Renal cortex interstitium (tissue), 11 donors: ENCODE measurements at regions not wholly inside any gene's neighbourhood (a gene's known extent, or its start where the extent isn't known, plus 50 kb on each side); places are given as distances from the start of the nearest gene placed in this dataset.

Source experiments
- DNase-seq, 11 donors: peaks; one replicate each; pipeline ENCODE4 v3.0.0-alpha.2; 2013; ENCODE audit warnings: low read depth in 9 of 11, low spot score in 4 of 11; ENCODE audit errors: extremely low read depth in 1 of 11

GRCh38 chr9:30758726-30759446 lies 1625.6 kb upstream of the ACO1 start:
- no peak for DNase-seq

GRCh38 chr9:30765318-30765717 lies 1619.1 kb upstream of the ACO1 start:
- DNase-seq: no peak

GRCh38 chr9:30771163-30771708 lies 1613.2 kb upstream of the ACO1 start:
- DNase-seq: no peak

- no peak for DNase-seq
Measured at GRCh38 chr9:30771760-30772159, 1612.7 kb upstream of the ACO1 start.

GRCh38 chr9:30773427-30773826 lies 1611.0 kb upstream of the ACO1 start:
- DNase-seq: no peak

GRCh38 chr9:30774326-30774725 lies 1610.1 kb upstream of the ACO1 start:
- no peak for DNase-seq

GRCh38 chr9:30775236-30775635 lies 1609.2 kb upstream of the ACO1 start:
- no peak for DNase-seq

GRCh38 chr9:30796764-30797163 lies 1587.7 kb upstream of the ACO1 start:
- no peak for DNase-seq

- DNase-seq: no peak
Measured at GRCh38 chr9:30799527-30800101, 1584.8 kb upstream of the ACO1 start.

GRCh38 chr9:30800421-30800820 lies 1584.0 kb upstream of the ACO1 start:
- DNase-seq: no peak

GRCh38 chr9:30812821-30813220 lies 1571.6 kb upstream of the ACO1 start:
- no peak for DNase-seq

- DNase-seq: no peak
Measured at GRCh38 chr9:30815585-30815984, 1568.9 kb upstream of the ACO1 start.

- DNase-seq: no peak
Measured at GRCh38 chr9:30845136-30845535, 1539.3 kb upstream of the ACO1 start.

- no peak for DNase-seq
Measured at GRCh38 chr9:30846651-30847050, 1537.8 kb upstream of the ACO1 start.

- no peak for DNase-seq
Measured at GRCh38 chr9:30851600-30851999, 1532.8 kb upstream of the ACO1 start.

- no peak for DNase-seq
Measured at GRCh38 chr9:30900706-30901105, 1483.7 kb upstream of the ACO1 start.

GRCh38 chr9:30913331-30913730 lies 1471.1 kb upstream of the ACO1 start:
- no peak for DNase-seq

- no peak for DNase-seq
Measured at GRCh38 chr9:30915451-30915850, 1469.0 kb upstream of the ACO1 start.

GRCh38 chr9:30925126-30925525 lies 1459.3 kb upstream of the ACO1 start:
- no peak for DNase-seq

GRCh38 chr9:30925635-30926034 lies 1458.8 kb upstream of the ACO1 start:
- DNase-seq: no peak

- no peak for DNase-seq
Measured at GRCh38 chr9:30928045-30928444, 1456.4 kb upstream of the ACO1 start.
